H1 (cell line): ENCODE measurements at regions not wholly inside any gene's neighbourhood (a gene's known extent, or its start where the extent isn't known, plus 50 kb on each side); places are given as distances from the start of the nearest gene placed in this dataset.

Experiments used
- CBX5 ChIP-seq: fragments of 300-800, 300-1000 bp; sonication (generic); IDR thresholded peaks from 2 replicates; pipeline ENCODE4 v1.7.1; 2016; ENCODE audit warnings: antibody characterized with exemption, low read length, low read depth
- CREB1 ChIP-seq: IDR thresholded peaks from 2 replicates; pipeline ENCODE4 v1.6.1; 2012; ENCODE audit warnings: inconsistent platforms
- EP300 ChIP-seq, 2 experiments: IDR thresholded peaks; 1 replicate in 1 of 2; 2 replicates in 1 of 2; pipeline ENCODE4 v1.6.1; 2011 to 2012; ENCODE audit warnings: low read depth in 2 of 2, low read length in 2 of 2, mild to moderate bottlenecking in 2 of 2, borderline replicate concordance in 1 of 2, inconsistent platforms in 1 of 2, moderate library complexity in 1 of 2
- POLR2A ChIP-seq, 2 experiments: IDR thresholded peaks; 1 replicate in 1 of 2; 2 replicates in 1 of 2; pipeline ENCODE4 v1.6.1; 2011; ENCODE audit warnings: low read depth in 2 of 2, low read length in 2 of 2, mild to moderate bottlenecking in 2 of 2; ENCODE audit errors: control extremely low read depth in 1 of 2
- RBBP5 ChIP-seq: IDR thresholded peaks from 2 replicates; pipeline ENCODE4 v1.7.1; 2012; ENCODE audit warnings: low read depth, mild to moderate bottlenecking, inconsistent platforms, low read length, moderate library complexity, borderline replicate concordance
- RXRA ChIP-seq: IDR thresholded peaks from 2 replicates; pipeline ENCODE4 v1.6.1; 2011; ENCODE audit warnings: low read depth, mild to moderate bottlenecking, low read length, moderate library complexity; ENCODE audit not compliant: insufficient read depth
- SUZ12 ChIP-seq: fragments of 200-600 bp; sonication (generic); IDR thresholded peaks from 2 replicates; pipeline ENCODE4 v1.6.1; 2012; ENCODE audit warnings: mild to moderate bottlenecking, inconsistent platforms, low read length, moderate library complexity, mixed read lengths
- TAF1 ChIP-seq: IDR thresholded peaks from 2 replicates; pipeline ENCODE4 v1.6.1; 2011; ENCODE audit warnings: mild to moderate bottlenecking, low read depth, low read length
- YY1 ChIP-seq: IDR thresholded peaks from 2 replicates; pipeline ENCODE4 v1.6.1; 2011; ENCODE audit warnings: low read depth, mild to moderate bottlenecking, low read length

- TF ChIP-seq POLR2A (IDR thresholded peaks at IDR 0.05; ENCODE audit: control extremely low read depth in 1 of 2, low read depth in 2 of 2, low read length in 2 of 2) (no peak), SUZ12 (no peak), RXRA (no peak), CREB1 (no peak), YY1 (no peak), RBBP5 (no peak), EP300 (IDR thresholded peaks at IDR 0.05; ENCODE audit: borderline replicate concordance in 1 of 2, low read depth in 2 of 2, low read length in 2 of 2) (no peak), TAF1 (no peak), CBX5 (no peak)
Measured at GRCh38 chr6:190596-191395, 101.5 kb upstream of the DUSP22 start.
